ENCODE measurements at regions not wholly inside any gene's neighbourhood (a gene's known extent, or its start where the extent isn't known, plus 50 kb on each side); places are given as distances from the start of the nearest gene placed in this dataset.

- Histone ChIP-seq H3K4me2 (no peak overlapping the region), H3K27me3 (ENCODE audit: insufficient read depth) (no peaks in the 10 kb centered on the region; the same call in 1 of the 2 replicates), H2AFZ (ENCODE audit: low read depth) (no peak overlapping the region), H3K4me1 (ENCODE audit: control insufficient read depth in 1 of 2, insufficient read depth in 2 of 2, low read depth in 1 of 2, low read length in 1 of 2) (no peaks in the 10 kb centered on the region), H3K9me3 (no peaks in the 10 kb centered on the region), H3K9me2 (no peaks in the 10 kb centered on the region), H3K79me2 (ENCODE audit: insufficient read depth) (no peaks in the 10 kb centered on the region), H3K27ac (ENCODE audit: low read depth in 2 of 2, low read length in 1 of 2) (no peak overlapping the region), H3K9ac (no peak overlapping the region), H3F3A (replicated peaks; ENCODE audit: insufficient read depth) (no peaks in the 10 kb centered on the region), H3K4me3 (ENCODE audit: low read depth in 2 of 2, low read length in 1 of 2) (no peak overlapping the region), H4K20me1 (ENCODE audit: insufficient read depth) (no peaks in the 10 kb centered on the region), H3K36me3 (replicated peaks in 1 of 2; ENCODE audit: control insufficient read depth in 1 of 2, insufficient read depth in 2 of 2, low read length in 1 of 2) (no peaks in the 10 kb centered on the region)
- no peak for DNase-seq
- POLR2A ChIA-PET, result no interaction called here
- 32% methylated on average over 9 of the region's 9 CpGs for WGBS (ENCODE audit: low lambda C conversion rate)
- TF ChIP-seq PBX3 (IDR thresholded peaks at IDR 0.05) (no peak), FOSL2 (IDR thresholded peaks at IDR 0.05; ENCODE audit: borderline replicate concordance, low read depth) (no peak), TCF12 (IDR thresholded peaks at IDR 0.05) (no peak), TAF1 (IDR thresholded peaks at IDR 0.05; ENCODE audit: borderline replicate concordance, low read depth, low read length) (no peak), NFIC (IDR thresholded peaks at IDR 0.05; ENCODE audit: borderline replicate concordance) (no peak), FOXJ3 (CRISPR knock-in tag; IDR thresholded peaks at IDR 0.05) (no peak), POLR2AphosphoS5 (IDR thresholded peaks at IDR 0.05; ENCODE audit: low read depth, low read length) (no peak), NRF1 (IDR thresholded peaks at IDR 0.05; ENCODE audit: low read depth, low read length) (no peak), MXI1 (IDR thresholded peaks at IDR 0.05; ENCODE audit: low read depth, low read length) (no peak), TEAD4 (IDR thresholded peaks at IDR 0.05; ENCODE audit: borderline replicate concordance, insufficient read depth) (no peak), IRF3 (IDR thresholded peaks at IDR 0.05; ENCODE audit: low read depth, low read length) (no peak), EP300 (IDR thresholded peaks at IDR 0.05; ENCODE audit: borderline replicate concordance in 1 of 2, low read depth in 1 of 2, low read length in 1 of 2) (no peak), JUND (IDR thresholded peaks at IDR 0.05) (no peak)
- CTCF ChIA-PET, result no interaction called here
These were observed 55.0 kb upstream of the TBXT start for GRCh38 chr6:166222631-166223030.

GRCh38 chr6:166221636-166222035, 54.0 kb upstream of the TBXT start:
- POLR2A ChIA-PET, result no interaction called here
- no peak overlapping the region for H3K4me3 ChIP-seq (ENCODE audit: low read depth in 2 of 2, low read length in 1 of 2)
- TF ChIP-seq IRF3 (IDR thresholded peaks at IDR 0.05; ENCODE audit: low read depth, low read length) (no peak), CTCF (IDR thresholded peaks at IDR 0.05) (no peak), GATA2 (CRISPR knock-in tag; IDR thresholded peaks at IDR 0.05) (no peak), FOXJ3 (CRISPR knock-in tag; IDR thresholded peaks at IDR 0.05) (no peak), SMC3 (IDR thresholded peaks at IDR 0.05; ENCODE audit: low read depth, low read length) (no peak), TCF12 (IDR thresholded peaks at IDR 0.05) (no peak), RAD21 (IDR thresholded peaks at IDR 0.05; ENCODE audit: low read length) (no peak), TAF1 (IDR thresholded peaks at IDR 0.05; ENCODE audit: borderline replicate concordance, low read depth, low read length) (no peak), MAX (IDR thresholded peaks at IDR 0.05; ENCODE audit: low read depth) (no peak), SIN3A (IDR thresholded peaks at IDR 0.05; ENCODE audit: borderline replicate concordance, low read depth, low read length) (no peak), RXRA (IDR thresholded peaks at IDR 0.05; ENCODE audit: borderline replicate concordance, low read depth) (no peak), TEAD4 (IDR thresholded peaks at IDR 0.05; ENCODE audit: borderline replicate concordance, insufficient read depth) (no peak), ELF1 (IDR thresholded peaks at IDR 0.05) (no peak)
- H3K9me3 ChIP-seq, result no peaks in the 10 kb centered on the region
- no peaks in the 10 kb centered on the region for H3K36me3 ChIP-seq (replicated peaks in 1 of 2; ENCODE audit: control insufficient read depth in 1 of 2, insufficient read depth in 2 of 2, low read length in 1 of 2)
- H3K4me2 ChIP-seq, result no peak overlapping the region
- H3K27me3 ChIP-seq (ENCODE audit: insufficient read depth), result no peaks in the 10 kb centered on the region; the same call in 1 of the 2 replicates
- WGBS (ENCODE audit: low lambda C conversion rate), result 9% methylated on average over 12 of the region's 12 CpGs
- H3K27ac ChIP-seq (ENCODE audit: low read depth in 2 of 2, low read length in 1 of 2), result no peak overlapping the region
- no peak overlapping the region for H3K9ac ChIP-seq
- no peaks in the 10 kb centered on the region for H3K79me2 ChIP-seq (ENCODE audit: insufficient read depth)
- H4K20me1 ChIP-seq (ENCODE audit: insufficient read depth), result no peaks in the 10 kb centered on the region
- no peak for DNase-seq
- no peak overlapping the region for H2AFZ ChIP-seq (ENCODE audit: low read depth)
- CTCF ChIA-PET, result no interaction called here
- H3F3A ChIP-seq (replicated peaks; ENCODE audit: insufficient read depth), result no peaks in the 10 kb centered on the region
- no peaks in the 10 kb centered on the region for H3K4me1 ChIP-seq (ENCODE audit: control insufficient read depth in 1 of 2, insufficient read depth in 2 of 2, low read depth in 1 of 2, low read length in 1 of 2)
- no peaks in the 10 kb centered on the region for H3K9me2 ChIP-seq
